Tibial nerve (tissue), 4 donors: ENCODE measurements at regions not wholly inside any gene's neighbourhood (a gene's known extent, or its start where the extent isn't known, plus 50 kb on each side); places are given as distances from the start of the nearest gene placed in this dataset.

ENCODE experiments used
- DNase-seq, 2 donors: peaks; one replicate each; pipeline ENCODE4 v3.0.0-alpha.2; 2019; ENCODE audit warnings: low spot score in 2 of 2
- H3K27ac ChIP-seq, 4 donors: fragments of 200-600 bp; sonication (generic) in 3 of 4; one replicate each; pipeline ENCODE4 v1.5.1; 2017 to 2019; ENCODE audit warnings: mild to moderate bottlenecking in 1 of 4
- H3K27me3 ChIP-seq, 2 donors: fragments of 200-600 bp; sonication (generic) in 1 of 2; one replicate each; pipeline versions ENCODE4 v1.5.1 to v1.6.0; 2017 to 2019
- H3K36me3 ChIP-seq, 3 donors: fragments of 200-600 bp; sonication (generic); one replicate each; pipeline ENCODE4 v1.5.1; 2018 to 2019
- H3K4me1 ChIP-seq, 4 donors: fragments of 200-600 bp; sonication (generic) in 3 of 4; one replicate each; pipeline ENCODE4 v1.5.1; 2017 to 2019
- H3K4me3 ChIP-seq, 4 donors: fragments of 200-600 bp; sonication (generic) in 3 of 4; one replicate each; pipeline ENCODE4 v1.5.1; 2017 to 2019; ENCODE audit warnings: mild to moderate bottlenecking in 1 of 4, moderate library complexity in 1 of 4
- H3K9me3 ChIP-seq, 4 donors: fragments of 200-600 bp; sonication (generic) in 3 of 4; one replicate each; pipeline ENCODE4 v1.5.1; 2017 to 2019
- CTCF ChIP-seq, 5 experiments: fragments of 200-600 bp in 3 of 5; fragments of 450-650 bp in 2 of 5; sonication (generic) in 3 of 5; IDR thresholded peaks; one replicate each; pipeline ENCODE4 v1.5.1; 2016 to 2019; ENCODE audit warnings: antibody characterized with exemption in 5 of 5, mild to moderate bottlenecking in 3 of 5, moderate library complexity in 2 of 5
- EP300 ChIP-seq, 2 donors: sonication (generic); formaldehyde crosslinking; IDR thresholded peaks; one replicate each; pipeline ENCODE4 v1.6.1; 2017; ENCODE audit warnings: antibody characterized with exemption in 2 of 2, mild to moderate bottlenecking in 1 of 2
- POLR2A ChIP-seq, 2 donors: fragments of 450-650 bp; IDR thresholded peaks; one replicate each; pipeline ENCODE4 v1.6.1; 2017; ENCODE audit warnings: antibody characterized with exemption in 2 of 2, mild to moderate bottlenecking in 2 of 2, moderate library complexity in 2 of 2
- WGBS, 2 donors: methylation state at CpG; one replicate each; pipeline ENCODE4 v1.1.5; 2018; 5-methylcytosine and 5-hydroxymethylcytosine counted together

GRCh38 chr4:96264941-96265463, 425.1 kb downstream of the PDHA2 start:
- Histone ChIP-seq H3K36me3 (no peaks in the 10 kb centered on the region), H3K4me3 (no peak overlapping the region), H3K27me3 (no peaks in the 10 kb centered on the region), H3K27ac (no peak overlapping the region), H3K9me3 (no peaks in the 10 kb centered on the region), H3K4me1 (no peaks in the 10 kb centered on the region)
- 63 to 84% methylated on average over 2 of the region's 2 CpGs for WGBS, 2 donors
- no peak for TF ChIP-seq EP300 (IDR thresholded peaks at IDR 0.05)
- TF ChIP-seq CTCF (IDR thresholded peaks at IDR 0.05), result no peak
- no peak for TF ChIP-seq POLR2A (IDR thresholded peaks at IDR 0.05)
- DNase-seq, result no peak

- 85 to 91% methylated on average over 5 of the region's 5 CpGs for WGBS, 2 donors
- Histone ChIP-seq H3K27ac (no peak overlapping the region), H3K9me3 (no peaks in the 10 kb centered on the region), H3K4me1 (no peaks in the 10 kb centered on the region), H3K4me3 (no peak overlapping the region), H3K36me3 (no peaks in the 10 kb centered on the region), H3K27me3 (no peaks in the 10 kb centered on the region)
- TF ChIP-seq EP300 (IDR thresholded peaks at IDR 0.05), result no peak
- DNase-seq, result no peak
Observed at GRCh38 chr4:96293806-96294205, 453.9 kb downstream of the PDHA2 start.

- Histone ChIP-seq H3K4me3 (no peak overlapping the region), H3K27me3 (no peaks in the 10 kb centered on the region), H3K36me3 (no peaks in the 10 kb centered on the region), H3K27ac (no peak overlapping the region), H3K9me3 (no peaks in the 10 kb centered on the region), H3K4me1 (no peaks in the 10 kb centered on the region)
- 60 to 70% methylated on average over 4 of the region's 4 CpGs for WGBS, 2 donors
- DNase-seq, result no peak
- no peak for TF ChIP-seq EP300 (IDR thresholded peaks at IDR 0.05)
- no peak for TF ChIP-seq CTCF (IDR thresholded peaks at IDR 0.05)
- no peak for TF ChIP-seq POLR2A (IDR thresholded peaks at IDR 0.05)
Observed at GRCh38 chr4:96295143-96295741, 455.3 kb downstream of the PDHA2 start.

- H3K27me3 ChIP-seq, result no peaks in the 10 kb centered on the region
Observed at GRCh38 chr4:96301715-96302114, 461.8 kb downstream of the PDHA2 start.

GRCh38 chr4:96305030-96305429, 465.1 kb downstream of the PDHA2 start:
- DNase-seq, result no peak
- Histone ChIP-seq H3K4me1 (no peaks in the 10 kb centered on the region), H3K9me3 (peaks cover 0 to 6% (median 0%) of the 10 kb centered on the region in 4 donors), H3K4me3 (no peak overlapping the region), H3K36me3 (no peaks in the 10 kb centered on the region), H3K27ac (no peak overlapping the region), H3K27me3 (no peaks in the 10 kb centered on the region)
- 44 to 52% methylated on average over 1 of the region's 1 CpG for WGBS, 2 donors
- no peak for TF ChIP-seq EP300 (IDR thresholded peaks at IDR 0.05)
- no peak for TF ChIP-seq CTCF (IDR thresholded peaks at IDR 0.05)
- no peak for TF ChIP-seq POLR2A (IDR thresholded peaks at IDR 0.05)

More at GRCh38 chr4:96301715-96302114, 461.8 kb downstream of the PDHA2 start:
- Histone ChIP-seq H3K9me3 (no peaks in the 10 kb centered on the region), H3K4me1 (no peaks in the 10 kb centered on the region), H3K36me3 (no peaks in the 10 kb centered on the region), H3K27ac (no peak overlapping the region), H3K4me3 (no peak overlapping the region)
- TF ChIP-seq EP300 (IDR thresholded peaks at IDR 0.05) (no peak), CTCF (IDR thresholded peaks at IDR 0.05) (no peak), POLR2A (IDR thresholded peaks at IDR 0.05) (no peak)
- DNase-seq, result no peak
- 83 to 90% methylated on average over 3 of the region's 3 CpGs for WGBS, 2 donors
